Right kidney (tissue), 1 donor: ENCODE measurements at regions not wholly inside any gene's neighbourhood (a gene's known extent, or its start where the extent isn't known, plus 50 kb on each side); places are given as distances from the start of the nearest gene placed in this dataset.
"Not testable (repeated sequence)": the region's sequence is repeated elsewhere in the genome, so short reads cannot be mapped to it uniquely, and the experiment has no call there.

Experiments used
- DNase-seq: peaks from one replicate; pipeline ENCODE4 v3.0.0-alpha.2; 2016

DNA sequence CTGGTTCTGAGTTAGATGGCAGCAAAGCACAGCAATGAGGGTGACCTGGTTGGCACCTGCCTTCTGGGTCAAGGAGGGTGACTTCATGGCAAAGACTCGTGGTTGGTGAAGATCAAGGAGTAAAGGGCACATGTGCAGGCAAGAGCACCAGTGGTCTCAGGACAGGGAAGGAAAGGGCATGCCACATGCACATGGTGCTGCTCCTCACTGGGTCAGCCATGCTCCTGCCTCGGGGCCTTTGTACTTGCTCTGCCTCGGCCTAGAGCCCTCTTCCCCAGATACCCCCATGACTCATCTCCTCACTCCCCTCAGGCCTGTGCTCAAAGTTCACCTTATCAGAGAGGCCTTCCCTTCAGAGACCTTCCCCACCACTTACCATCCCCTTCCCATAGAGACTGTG, 106.7 kb upstream of the KDM7A start:
- no peak for DNase-seq

DNA sequence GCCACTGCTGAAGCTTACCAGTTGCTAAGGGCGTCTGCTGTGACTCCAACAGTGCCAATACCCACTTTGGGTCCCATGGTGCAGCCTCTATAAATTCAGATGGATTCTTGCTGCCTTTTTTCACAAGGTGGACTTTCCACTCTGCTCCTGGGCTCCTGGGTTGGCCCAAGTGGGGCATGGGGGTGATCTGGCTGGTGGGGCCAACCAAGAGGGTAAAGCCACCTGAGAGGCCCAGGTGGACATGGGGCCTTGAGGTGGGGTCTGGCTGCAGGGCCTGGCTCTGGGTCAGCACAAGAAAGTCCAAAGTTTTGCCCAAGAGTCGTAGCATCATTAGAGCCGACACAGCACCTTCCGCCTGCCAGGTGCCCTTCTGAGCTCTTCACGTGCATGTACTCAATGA, 105.2 kb upstream of the KDM7A start:
- DNase-seq = no peak

DNA sequence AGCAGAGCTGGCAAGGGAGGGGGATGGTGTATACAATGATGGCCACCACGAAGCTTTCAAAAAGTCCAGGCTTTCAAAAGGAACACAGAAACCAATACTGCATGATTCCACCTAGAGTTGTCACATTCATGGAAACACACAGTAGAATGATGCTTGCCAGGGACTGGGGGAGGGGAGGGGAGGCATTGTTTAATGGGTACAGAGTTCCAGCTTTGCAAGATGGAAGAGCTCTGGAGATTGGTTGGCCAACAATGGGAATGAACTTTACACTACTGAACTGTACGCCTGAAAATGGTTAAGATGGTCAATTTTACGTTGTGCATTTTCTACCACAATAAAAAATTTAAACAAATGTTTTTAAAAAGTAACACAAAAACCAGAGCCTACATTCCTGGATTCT, 104.5 kb upstream of the KDM7A start:
- DNase-seq = no peak

DNA sequence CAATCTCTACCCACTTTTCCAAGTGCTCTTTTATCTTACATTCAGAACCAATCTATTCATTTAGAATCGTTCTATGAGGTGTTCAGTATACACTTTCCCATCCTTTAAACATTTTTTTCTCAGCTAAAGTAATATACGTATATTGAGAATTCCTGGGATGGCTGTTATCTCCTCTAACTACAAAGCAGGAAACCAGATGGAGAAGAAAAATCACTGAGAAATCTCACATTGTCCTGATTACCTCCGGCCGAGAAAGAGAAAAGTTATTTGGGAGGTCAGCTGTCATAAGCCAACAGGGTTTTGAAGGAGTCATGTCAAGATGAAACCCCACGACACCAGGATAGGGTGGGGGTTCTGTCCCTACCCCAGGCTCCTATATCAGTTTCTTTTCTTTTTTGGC, 99.2 kb upstream of the KDM7A start:
- DNase-seq = no peak

DNA sequence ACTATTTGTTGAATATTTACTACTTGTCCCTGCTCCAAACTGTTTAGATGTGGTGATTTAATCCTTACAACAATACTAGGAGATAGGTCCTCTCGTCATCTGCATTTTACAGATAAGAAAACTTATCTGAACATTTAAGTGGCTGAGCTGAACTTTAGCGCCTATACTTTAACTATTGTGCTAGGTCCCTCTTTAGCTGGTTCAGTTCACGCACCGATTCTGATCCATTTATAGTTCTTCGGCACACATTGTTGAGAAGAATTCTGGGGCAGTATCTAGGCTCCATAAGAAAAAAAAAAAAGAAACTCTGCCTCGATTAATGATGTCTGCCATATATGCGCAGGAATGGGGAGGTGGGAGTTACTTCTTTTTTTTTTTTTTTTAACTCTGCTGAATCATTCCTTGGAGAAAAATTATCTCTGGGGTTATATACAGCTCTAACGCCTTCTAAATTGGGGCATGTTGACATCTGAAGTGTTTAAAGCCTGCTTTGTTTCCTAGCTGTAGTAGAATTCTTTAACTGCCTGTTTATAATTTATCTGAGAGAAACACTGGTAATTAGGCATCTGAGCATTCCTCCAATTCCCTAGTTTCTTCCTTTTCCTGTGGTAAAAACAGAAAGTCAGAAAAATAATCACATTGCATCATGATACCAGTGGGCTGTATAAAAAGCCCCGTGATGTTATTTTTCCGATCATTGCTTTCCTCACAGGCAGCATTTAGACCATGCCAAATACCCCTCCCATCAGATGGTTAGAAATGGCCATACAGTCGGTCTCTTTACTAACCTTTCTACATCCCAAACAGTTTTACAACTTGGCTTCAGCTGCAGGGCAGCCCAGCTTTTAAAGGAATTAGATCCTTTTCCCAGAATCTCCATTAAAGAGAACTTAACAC, 98.5 kb upstream of the KDM7A start:
- no peak for DNase-seq

DNA sequence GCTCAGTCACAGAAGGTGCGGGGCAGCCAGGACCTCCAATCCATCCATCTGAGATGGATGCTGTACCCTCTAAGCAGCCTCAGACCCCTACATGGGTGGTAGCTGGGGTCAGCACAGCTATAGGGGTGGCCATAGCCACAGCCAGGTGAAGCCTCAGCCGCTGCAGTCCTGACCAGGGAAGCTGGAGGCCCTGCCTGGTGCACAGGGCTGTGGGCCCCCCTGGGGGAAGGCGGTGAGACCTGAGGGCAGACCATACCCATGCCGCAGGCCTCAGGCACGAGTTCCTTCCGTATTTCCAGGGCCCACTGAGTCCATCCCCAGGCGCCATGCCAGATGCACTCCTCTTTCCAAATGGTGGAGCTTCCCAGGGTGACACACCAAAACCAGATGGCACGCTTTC, 96.6 kb upstream of the KDM7A start:
- no peak for DNase-seq

DNA sequence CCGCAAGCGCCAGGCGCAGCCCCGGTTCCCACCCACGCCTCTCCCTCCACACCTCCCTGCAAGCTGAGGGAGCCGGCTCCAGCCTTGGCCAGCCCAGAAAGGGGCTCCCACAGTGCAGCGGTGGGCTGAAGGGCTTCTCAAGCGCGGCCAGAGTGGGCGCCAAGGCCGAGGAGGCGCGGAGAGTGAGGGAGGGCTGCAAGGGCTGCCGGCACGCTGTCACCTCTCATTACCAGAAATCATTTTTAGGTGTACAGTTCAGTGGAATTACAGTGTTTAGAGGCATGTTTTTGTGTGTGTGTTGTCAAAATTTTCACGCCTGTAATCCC, 94.8 kb upstream of the KDM7A start:
- not testable (repeated sequence) for DNase-seq

DNA sequence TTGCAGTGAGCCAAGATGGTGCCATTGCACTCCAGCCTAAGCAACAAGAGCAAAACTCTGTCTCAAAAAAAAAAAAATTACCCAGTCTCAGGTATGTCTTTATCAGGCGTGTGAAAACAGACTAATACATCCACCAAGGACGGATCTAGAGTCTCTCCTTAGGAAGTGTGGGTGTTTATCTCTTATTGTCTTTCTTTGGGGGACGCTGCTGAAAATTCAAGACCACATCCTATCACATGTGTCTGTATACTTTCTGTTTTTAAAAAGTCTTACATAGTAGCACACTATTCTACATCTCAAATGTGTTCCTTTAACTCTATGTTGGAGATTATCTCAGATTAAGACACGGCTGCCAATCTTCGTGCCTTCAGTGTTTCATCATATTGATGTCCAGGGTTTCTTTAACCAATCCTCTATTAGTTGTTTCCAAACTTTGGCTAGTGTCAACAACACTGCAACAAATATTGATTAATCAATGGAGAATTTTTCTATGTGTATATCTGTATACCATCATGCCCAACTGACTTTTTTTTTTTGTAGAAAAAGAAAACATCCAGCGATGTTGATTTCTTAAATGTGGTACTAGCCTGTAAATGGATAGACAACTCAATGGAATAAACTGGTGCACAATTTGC, 92.3 kb upstream of the KDM7A start:
- DNase-seq = no peak

DNA sequence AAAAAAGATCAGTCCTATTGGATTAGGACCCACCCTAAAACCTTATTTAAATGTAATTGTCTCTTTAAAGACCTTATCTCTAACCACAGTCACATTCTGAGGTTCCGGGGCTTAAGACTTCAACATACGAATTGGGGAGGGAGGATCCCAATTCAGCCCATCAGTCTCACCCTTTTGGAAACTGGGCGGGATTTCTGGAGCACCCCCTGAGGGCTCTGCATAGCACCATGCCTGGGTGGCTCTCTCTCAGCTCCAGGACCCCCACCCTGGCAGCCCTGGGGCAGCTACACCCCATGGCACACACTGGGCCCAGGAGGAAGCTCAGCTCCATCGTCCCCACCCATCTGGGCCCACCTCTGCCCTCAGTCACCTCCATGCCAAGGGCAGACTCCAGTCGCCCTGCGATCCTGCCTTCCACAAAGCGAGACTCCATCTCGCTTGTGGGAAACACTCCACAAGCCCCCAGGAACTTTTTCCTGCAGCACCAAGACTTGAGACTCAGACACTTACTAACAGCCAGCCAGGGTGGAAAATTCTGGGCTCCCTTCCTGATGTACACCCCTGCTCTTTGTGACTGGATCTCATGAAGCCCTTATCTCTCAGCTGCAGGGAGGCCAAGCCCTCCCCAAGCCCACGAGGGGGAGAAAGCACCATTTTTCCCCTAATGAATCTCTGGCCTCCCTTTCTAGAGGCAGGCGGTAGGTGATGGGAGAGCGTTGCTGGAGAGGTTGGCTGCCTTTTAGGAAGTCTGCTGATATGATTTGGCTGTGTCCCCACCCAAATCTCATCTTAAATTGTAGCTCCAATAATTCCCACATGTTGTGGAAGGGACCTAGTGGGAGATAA, 90.8 kb upstream of the KDM7A start:
- no peak for DNase-seq

DNA sequence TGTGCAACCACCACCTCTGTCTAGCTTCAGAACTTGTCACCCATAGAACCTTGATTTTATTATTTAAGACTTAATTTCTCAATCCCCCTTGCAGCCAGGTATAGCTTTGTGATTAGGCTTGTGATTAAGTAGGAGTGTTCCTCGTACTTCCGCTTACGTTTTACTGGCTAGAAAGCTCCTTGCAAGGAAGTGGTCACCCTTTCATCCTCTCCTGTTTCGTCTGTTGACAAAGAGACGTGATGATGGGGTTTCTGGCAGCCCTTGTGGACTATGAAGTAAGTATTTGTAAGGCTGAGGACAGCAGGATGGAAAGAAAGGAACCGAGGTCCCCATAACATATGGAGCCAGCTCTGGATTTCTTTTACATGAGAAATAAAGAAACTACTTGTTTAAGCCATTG, 86.5 kb upstream of the KDM7A start:
- DNase-seq = no peak

DNA sequence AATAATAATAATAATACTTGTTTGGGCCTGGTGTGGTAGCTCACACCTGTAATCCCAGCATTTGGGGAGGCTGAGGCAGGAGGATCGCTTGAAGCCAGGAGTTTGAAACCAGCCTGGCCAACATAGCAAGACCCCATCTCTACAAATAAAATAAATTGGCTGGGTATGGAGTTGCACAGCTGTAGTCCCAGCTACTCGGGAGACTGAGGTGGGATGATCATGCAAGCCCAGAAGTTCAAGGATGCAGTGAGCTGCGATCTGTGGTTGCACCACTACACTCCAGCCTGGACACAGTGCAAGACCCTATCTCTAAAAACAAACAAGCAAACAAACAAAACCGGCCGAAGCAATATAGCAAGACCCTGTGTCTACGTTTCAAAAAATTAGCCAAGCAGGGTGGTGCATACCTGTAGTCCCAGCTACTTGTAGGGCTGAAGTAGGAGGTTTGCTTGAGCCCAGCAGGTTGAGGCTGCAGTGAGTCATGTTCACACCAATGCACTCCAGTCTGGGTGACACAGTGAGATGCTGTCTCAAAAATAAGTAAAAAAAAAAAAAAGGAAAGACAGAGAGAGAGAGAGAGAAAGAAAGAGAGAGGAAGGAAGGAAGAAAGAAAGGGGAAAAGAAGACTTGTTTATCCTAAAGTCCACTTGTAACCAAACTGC, 85.6 kb upstream of the KDM7A start:
- DNase-seq = no peak

DNA sequence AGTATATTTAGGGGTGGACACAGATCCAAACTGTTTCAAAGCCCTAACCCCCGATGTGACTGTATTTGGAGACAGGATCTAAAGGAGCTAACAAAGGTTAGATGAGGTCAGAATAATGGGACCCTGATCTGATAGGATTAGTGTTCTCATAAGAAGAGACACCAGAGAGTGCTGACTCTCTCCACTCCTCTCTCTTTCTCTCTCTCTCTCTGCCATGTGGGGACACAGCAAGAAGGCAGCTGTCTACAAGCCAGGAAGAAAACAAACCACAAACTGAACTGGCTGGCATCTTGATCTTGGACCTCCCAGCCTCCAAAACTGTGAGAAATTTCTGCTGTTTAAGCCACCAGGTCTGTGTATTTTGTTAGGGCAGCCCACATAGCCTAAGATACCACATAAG, 84.7 kb upstream of the KDM7A start:
- no peak for DNase-seq

DNA sequence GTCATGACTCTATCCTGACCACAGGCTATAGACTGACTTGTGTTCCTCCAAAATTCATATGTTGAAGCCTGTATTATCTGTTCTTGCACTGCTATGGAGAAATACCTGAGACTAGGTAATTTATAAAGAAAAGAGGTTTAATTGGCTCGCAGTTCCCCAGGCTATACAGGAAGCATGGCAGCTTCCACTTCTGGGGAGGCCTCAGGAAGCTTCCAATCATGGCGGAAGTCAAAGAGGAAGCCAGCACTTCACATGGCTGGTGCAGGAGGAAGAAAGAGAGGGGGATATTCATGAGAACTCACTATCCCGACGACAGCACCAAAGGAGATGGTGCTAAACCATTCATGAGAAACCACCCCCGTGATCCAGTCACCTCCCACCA, 84.3 kb upstream of the KDM7A start:
- DNase-seq = no peak

DNA sequence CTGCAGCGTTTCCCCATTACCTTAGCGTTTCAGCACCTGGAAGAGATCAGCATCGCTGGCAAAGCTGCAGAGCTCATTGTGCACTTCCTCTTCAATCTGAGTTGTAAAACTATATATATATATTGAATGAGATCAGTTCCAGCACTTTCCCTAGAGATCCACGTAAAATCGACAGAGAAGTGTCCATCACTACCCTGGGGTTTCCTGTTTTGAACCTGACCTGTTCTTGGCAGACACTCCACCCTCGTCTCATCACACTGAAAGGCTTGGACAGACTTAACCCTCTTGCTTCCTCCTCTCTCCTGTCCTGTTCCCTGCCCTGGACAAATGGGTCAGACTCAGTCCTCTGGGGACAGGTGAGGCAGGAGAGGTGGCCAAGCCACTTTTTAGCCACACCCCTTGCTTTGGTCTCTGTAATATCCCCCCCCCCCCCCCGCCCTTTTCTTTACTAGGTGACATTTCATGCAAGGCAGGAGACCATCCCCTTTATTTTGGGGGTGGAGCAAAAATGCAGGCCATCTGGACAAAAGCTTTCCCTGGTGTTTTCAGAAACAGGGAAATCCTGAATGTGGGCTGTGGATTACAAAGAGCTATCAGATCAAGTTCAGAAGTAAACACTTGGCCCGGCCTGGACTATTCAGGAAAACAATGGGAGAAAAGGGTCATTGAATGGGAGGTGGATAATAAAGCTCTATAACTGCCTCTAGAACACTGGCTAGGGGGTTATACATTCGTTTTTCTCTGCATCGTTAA, 83.7 kb upstream of the KDM7A start:
- DNase-seq = no peak

DNA sequence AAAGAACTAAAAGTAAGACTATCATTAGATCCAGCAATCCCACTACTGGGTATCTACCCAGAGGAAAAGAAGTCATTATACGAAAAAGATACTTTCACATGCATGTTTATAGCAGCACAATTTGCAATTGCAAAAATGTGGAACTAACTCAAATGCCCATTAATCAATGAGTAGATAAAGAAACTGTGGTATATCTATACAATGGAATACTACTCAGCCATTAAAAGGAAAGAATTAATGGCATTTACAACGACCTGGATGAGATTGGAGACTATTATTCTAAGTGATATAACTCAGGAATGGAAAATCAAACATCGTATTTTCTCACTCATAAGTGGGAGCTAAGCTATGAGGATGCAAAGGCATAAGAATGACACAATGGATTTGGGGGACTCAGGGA, 80.5 kb upstream of the KDM7A start:
- DNase-seq = not testable (repeated sequence)

DNA sequence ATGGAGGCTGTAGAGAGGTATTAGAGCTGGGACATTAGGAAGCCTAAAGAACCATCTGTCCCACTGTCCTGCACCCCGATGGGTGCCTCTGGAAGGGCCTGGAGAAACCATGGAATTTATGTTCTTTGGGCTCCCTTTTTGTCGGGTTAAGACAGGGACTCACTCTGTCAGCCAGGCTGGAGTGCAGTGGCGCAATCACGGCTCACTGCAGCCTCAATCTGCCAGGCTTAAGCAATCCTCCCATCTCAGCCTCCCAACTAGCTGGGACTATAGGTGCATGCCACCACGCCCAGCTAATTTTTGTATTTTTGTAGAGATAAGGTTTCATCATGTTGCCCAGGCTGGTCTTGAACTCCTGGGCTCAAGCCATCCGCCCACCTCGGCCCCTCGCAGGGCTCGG, 78.2 kb upstream of the KDM7A start:
- DNase-seq = not testable (repeated sequence)

DNA sequence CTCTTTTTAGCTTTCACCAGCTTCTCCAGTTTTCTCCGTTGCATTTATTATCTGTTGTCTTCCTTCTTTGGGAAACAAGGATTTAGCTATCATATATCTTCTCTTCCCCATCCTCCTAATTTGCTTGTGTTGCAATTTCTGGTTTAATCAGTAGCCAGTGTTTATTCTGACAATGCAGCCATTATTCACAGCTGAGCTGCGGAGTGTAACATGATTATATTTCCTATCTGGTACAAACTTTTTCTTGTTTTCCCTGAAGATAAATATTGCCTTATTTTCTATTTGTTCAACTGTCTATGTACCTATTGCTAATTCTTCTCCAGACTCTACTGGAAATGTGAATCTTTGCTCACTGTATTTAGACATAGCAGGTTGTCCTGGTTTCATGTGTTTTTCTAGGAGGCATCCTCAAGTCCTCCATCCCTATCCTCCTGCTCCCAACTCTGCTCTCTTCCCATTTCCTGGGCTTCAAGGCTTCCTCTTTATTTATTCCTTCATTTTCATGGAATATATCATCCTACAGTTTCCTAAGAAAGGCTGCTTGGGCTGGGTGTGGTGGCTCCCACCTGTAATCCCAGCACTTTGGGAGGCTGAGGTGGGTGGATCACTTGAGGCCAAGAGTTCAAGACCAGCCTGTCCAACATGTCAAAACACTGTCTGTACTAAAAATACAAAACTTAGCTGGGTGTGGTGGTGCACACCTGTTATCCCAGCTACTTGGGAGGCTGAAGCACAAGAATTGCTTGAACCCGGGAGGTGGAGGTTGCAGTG, 72.4 kb upstream of the KDM7A start:
- DNase-seq = no peak

DNA sequence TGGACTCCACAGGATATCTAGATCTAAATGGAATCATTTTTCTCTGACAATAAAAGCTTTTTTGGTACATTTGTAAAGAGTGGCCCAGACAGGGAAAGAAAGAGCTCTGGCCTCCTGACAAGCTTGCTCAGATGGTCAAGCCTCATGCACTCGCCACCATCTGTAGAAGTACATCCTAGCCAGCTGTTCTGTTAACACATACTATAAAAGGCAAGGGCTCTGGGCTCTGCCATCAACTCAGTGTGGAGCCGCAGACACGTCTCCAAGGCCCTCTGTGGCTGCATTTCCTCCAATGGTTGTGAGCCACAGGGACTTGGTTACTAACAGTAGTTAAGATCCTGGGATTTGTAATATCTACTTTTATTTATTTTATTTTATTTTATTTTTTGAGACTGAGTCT, 70.8 kb upstream of the KDM7A start:
- DNase-seq = no peak

DNA sequence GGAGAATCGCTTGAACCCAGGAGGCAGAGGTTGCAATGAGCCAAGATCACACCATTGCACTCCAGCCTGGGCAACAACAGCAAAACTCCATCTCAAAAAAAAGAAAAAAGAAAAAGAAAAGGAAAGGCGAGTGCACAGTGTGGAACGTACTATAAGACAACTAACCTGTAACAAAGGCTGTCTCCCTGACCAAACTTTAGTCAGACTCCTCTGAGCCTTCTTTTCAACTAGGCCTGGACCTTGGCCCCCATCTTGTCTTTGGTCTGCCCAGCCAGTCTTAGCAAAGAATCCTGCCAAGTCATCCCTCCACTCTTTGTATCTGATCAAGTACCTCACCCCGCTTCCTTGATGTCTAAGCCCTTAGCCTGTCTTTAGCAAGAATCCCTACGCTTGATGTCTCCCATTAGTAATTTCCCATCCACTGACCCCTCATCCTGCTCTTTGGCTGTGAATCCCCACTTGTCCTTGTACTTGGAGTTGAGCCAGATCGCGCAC, 68.9 kb upstream of the KDM7A start:
- DNase-seq = no peak

DNA sequence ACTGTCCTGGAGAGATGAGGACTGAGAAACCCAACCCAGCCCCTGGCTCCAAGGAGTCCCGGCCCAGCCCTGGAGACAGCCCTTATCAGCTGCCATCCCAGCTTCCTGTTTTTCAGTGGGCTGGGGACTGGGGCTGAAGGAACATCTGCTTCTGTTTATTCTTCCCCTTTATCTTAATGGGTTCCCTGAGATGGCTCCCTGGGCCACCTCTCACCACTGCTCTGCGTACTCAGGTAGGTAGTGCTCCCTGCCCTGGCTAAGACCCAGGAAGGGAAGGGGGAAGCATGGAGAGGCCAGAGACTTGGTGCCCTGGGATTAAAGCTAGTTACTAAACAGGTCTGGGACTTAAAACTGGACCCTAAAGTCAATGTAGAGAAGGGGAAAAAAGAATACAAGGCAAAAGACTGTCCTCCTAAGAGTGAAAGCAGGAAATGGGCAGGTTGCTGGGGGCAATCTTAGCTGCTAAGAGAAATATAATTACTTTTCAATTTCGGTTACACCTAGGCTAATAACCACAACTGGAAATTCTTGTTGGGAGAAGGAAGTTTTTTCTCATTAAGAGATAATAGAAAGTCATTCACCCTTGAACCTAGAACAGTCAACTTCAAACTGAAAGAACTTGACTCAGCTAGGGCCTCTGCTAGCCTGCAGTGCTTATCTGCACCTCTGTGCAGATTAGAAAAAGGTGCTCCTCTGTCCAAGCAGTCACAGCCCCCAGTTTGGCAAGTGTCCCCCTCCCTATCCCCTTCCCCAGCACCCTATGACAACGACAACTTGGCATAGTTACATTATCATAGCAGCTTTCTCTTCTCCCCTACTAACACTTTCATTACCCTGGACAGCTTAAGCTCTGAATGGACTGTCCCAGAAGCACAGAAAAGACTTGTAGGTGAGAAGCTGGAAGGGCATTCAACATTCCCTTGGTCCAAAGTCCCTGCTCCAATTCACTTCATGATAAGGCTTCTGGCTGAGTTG, 65.6 kb upstream of the KDM7A start:
- DNase-seq = no peak
